ENCODE measurements at regions not wholly inside any gene's neighbourhood (a gene's known extent, or its start where the extent isn't known, plus 50 kb on each side); places are given as distances from the start of the nearest gene placed in this dataset.
"Not testable (repeated sequence)": the region's sequence is repeated elsewhere in the genome, so short reads cannot be mapped to it uniquely, and the experiment has no call there.

DNA sequence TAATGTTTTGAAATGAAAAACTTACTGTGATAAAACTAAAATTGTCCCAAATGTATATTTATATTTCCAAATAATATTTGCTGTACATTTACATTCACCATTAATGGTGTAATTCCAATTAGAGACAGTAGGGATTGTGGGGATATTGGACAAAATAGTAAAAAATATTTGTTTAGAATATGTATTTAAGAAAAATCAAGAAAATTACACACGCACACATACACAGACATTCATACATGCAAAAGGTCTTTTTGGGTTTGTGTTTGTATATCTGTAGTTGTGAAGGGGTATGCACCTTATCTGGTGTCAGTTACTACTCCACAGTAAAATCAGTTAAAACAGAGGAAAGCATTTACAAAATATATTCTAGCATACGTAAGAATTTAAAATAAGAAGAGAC is 435.9 kb upstream of the ZNF804A start:
- no peak for DNase-seq (ENCODE audit: extremely low read depth in 1 of 4, low spot score in 3 of 4)
- ATAC-seq, result no peak
- H3K36me3 ChIP-seq (ENCODE audit: control insufficient read depth, insufficient read depth, low read length), result no peaks in the 10 kb centered on the region
- no TSS peak for BruUV-seq (replicated peaks)
- POLR2A ChIA-PET, result no interaction called here
- no peak overlapping the region for H3K27ac ChIP-seq (ENCODE audit: extremely low read depth, low read depth, low read length)
- WGBS (ENCODE audit: insufficient coverage, low coverage, missing lambda C conversion rate), result 38% methylated on average over 2 of the region's 2 CpGs
- H3K4me3 ChIP-seq, result no peak overlapping the region
- CTCF ChIA-PET (ENCODE audit: low intra/inter-chr PET ratio), result no interaction called here
- in situ Hi-C loops (cut with MboI) (no loop called here), intact Hi-C loops (cut with micrococcal nuclease) (no loop called here)
- no peak overlapping the region for H3K9ac ChIP-seq (ENCODE audit: insufficient read depth in 1 of 2, low read depth in 2 of 2, low read length in 2 of 2)
- H3K9me1 ChIP-seq (ENCODE audit: control insufficient read depth, insufficient read depth, low read length), result no peaks in the 10 kb centered on the region
- no peak overlapping the region for H2AFZ ChIP-seq (ENCODE audit: low read depth, low read length)
- H3K9me3 ChIP-seq (replicated peaks; ENCODE audit: control insufficient read depth, insufficient read depth, low read depth, low read length), result no peaks in the 10 kb centered on the region
- no peaks in the 10 kb centered on the region for H3K27me3 ChIP-seq (ENCODE audit: control insufficient read depth in 2 of 2, insufficient read depth in 2 of 2, low read length in 2 of 2)
- H4K20me1 ChIP-seq (replicated peaks; ENCODE audit: control insufficient read depth, insufficient read depth, low read length), result no peaks in the 10 kb centered on the region
- H3K4me1 ChIP-seq (replicated peaks in 1 of 2; ENCODE audit: control insufficient read depth in 2 of 2, insufficient read depth in 2 of 2, low read length in 2 of 2), result no peaks in the 10 kb centered on the region
- FAIRE-seq, result no peak
- no peak overlapping the region for H3K4me2 ChIP-seq (ENCODE audit: insufficient read depth, low read length)
- no peak for TF ChIP-seq PTRF (tag; IDR thresholded peaks at IDR 0.05)
- TF ChIP-seq, protein P1, sequence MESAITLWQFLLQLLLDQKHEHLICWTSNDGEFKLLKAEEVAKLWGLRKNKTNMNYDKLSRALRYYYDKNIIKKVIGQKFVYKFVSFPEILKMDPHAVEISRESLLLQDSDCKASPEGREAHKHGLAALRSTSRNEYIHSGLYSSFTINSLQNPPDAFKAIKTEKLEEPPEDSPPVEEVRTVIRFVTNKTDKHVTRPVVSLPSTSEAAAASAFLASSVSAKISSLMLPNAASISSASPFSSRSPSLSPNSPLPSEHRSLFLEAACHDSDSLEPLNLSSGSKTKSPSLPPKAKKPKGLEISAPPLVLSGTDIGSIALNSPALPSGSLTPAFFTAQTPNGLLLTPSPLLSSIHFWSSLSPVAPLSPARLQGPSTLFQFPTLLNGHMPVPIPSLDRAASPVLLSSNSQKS (CRISPR knock-in tag; IDR thresholded peaks at IDR 0.05), result no peak
- TF ChIP-seq RFX7 (CRISPR knock-in tag; IDR thresholded peaks at IDR 0.05), result no peak
- no peak for TF ChIP-seq CREM (IDR thresholded peaks at IDR 0.05; ENCODE audit: low read depth)
- TF ChIP-seq, protein P2, sequence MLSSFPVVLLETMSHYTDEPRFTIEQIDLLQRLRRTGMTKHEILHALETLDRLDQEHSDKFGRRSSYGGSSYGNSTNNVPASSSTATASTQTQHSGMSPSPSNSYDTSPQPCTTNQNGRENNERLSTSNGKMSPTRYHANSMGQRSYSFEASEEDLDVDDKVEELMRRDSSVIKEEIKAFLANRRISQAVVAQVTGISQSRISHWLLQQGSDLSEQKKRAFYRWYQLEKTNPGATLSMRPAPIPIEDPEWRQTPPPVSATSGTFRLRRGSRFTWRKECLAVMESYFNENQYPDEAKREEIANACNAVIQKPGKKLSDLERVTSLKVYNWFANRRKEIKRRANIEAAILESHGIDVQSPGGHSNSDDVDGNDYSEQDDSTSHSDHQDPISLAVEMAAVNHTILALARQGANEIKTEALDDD (IDR thresholded peaks at IDR 0.05), result no peak
- TF ChIP-seq MCM5 (IDR thresholded peaks at IDR 0.05; ENCODE audit: low read depth), result no peak
- no peaks in the 10 kb centered on the region for H3K79me2 ChIP-seq (ENCODE audit: control insufficient read depth, insufficient read depth, low read length)

DNA sequence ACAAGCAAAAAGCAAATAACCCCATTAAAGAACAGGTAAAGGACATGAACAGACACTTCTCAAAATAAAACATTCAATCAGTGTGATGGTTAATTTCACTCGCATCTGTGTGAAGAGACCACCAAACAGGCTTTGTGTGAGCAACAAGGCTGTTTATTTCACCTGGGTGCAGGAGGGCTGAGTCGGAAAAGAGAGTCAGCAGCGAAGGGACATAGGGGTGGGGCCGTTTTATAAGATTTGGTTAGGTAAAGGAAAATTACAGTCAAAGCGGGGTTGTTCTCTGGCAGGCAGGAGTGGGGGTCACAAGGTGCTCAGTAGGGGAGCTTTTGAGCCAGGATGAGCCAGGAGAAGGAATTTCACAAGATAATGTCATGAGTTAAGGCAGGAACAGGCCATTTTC is 429.5 kb upstream of the ZNF804A start:
- in situ Hi-C loops (cut with MboI); H3K4me3 ChIP-seq; H3K79me2 ChIP-seq (ENCODE audit: control insufficient read depth, insufficient read depth, low read length); BruUV-seq (replicated peaks); DNase-seq (ENCODE audit: extremely low read depth in 1 of 4, low spot score in 3 of 4); H3K27me3 ChIP-seq (ENCODE audit: control insufficient read depth in 2 of 2, insufficient read depth in 2 of 2, low read length in 2 of 2); H3K4me1 ChIP-seq (replicated peaks in 1 of 2; ENCODE audit: control insufficient read depth in 2 of 2, insufficient read depth in 2 of 2, low read length in 2 of 2); H3K36me3 ChIP-seq (ENCODE audit: control insufficient read depth, insufficient read depth, low read length); H3K27ac ChIP-seq (ENCODE audit: extremely low read depth, low read depth, low read length); H3K9ac ChIP-seq (ENCODE audit: insufficient read depth in 1 of 2, low read depth in 2 of 2, low read length in 2 of 2); H2AFZ ChIP-seq (ENCODE audit: low read depth, low read length); intact Hi-C loops (cut with micrococcal nuclease); H3K9me1 ChIP-seq (ENCODE audit: control insufficient read depth, insufficient read depth, low read length); H3K9me3 ChIP-seq (replicated peaks; ENCODE audit: control insufficient read depth, insufficient read depth, low read depth, low read length); H3K4me2 ChIP-seq (ENCODE audit: insufficient read depth, low read length); CTCF ChIA-PET (ENCODE audit: low intra/inter-chr PET ratio); FAIRE-seq; ATAC-seq; H4K20me1 ChIP-seq (replicated peaks; ENCODE audit: control insufficient read depth, insufficient read depth, low read length); POLR2A ChIA-PET: not testable (repeated sequence)
- WGBS (ENCODE audit: insufficient coverage, low coverage, missing lambda C conversion rate), result 39% methylated on average over 5 of the region's 5 CpGs
